Chondrocyte (in vitro differentiated cells): ENCODE measurements at regions not wholly inside any gene's neighbourhood (a gene's known extent, or its start where the extent isn't known, plus 50 kb on each side); places are given as distances from the start of the nearest gene placed in this dataset.

Experiments used
- DNase-seq: peaks from one replicate; pipeline ENCODE4 v3.0.0; 2021; ENCODE audit warnings: mixed read lengths, low spot score
- H3K27ac Mint-ChIP-seq: one replicate; pipeline ENCODE4 v1.8.0; 2021; ENCODE audit warnings: mild to moderate bottlenecking, moderate library complexity, mixed read lengths; ENCODE audit not compliant: unreplicated experiment
- H3K27me3 Mint-ChIP-seq: 2 replicates; pipeline ENCODE4 v1.8.0; 2021; ENCODE audit warnings: low read depth, mixed read lengths
- H3K36me3 Mint-ChIP-seq: 2 replicates; pipeline ENCODE4 v1.8.0; 2021; ENCODE audit warnings: low read depth, mixed read lengths
- H3K4me1 Mint-ChIP-seq: 2 replicates; pipeline ENCODE4 v1.8.0; 2021; ENCODE audit warnings: low read depth, mild to moderate bottlenecking, mixed read lengths
- H3K4me3 Mint-ChIP-seq: one replicate; pipeline ENCODE4 v1.8.0; 2021; ENCODE audit warnings: mild to moderate bottlenecking, moderate library complexity, mixed read lengths; ENCODE audit not compliant: unreplicated experiment
- H3K9me3 Mint-ChIP-seq: 2 replicates; pipeline ENCODE4 v1.8.0; 2021; ENCODE audit warnings: low read depth, mixed read lengths
- CTCF ChIP-seq: fragments of 200-600 bp; sonication (generic); IDR thresholded peaks from 2 replicates; pipeline ENCODE4 v1.5.0; 2021; ENCODE audit warnings: antibody characterized with exemption, mild to moderate bottlenecking, moderate library complexity

- peaks cover 2% of the 10 kb centered on the region for H3K36me3 Mint-ChIP-seq
- peaks cover 46% of the 10 kb centered on the region for H3K27me3 Mint-ChIP-seq
- H3K4me3 Mint-ChIP-seq = no peak overlapping the region
- peaks cover 14% of the 10 kb centered on the region for H3K9me3 Mint-ChIP-seq
- no peaks in the 10 kb centered on the region for H3K4me1 Mint-ChIP-seq
- no peak for TF ChIP-seq CTCF
- DNase-seq = no peak
- no peak overlapping the region for H3K27ac Mint-ChIP-seq
These were observed 56.7 kb upstream of the PRR23C start for GRCh38 chr3:139101396-139101795.

- H3K4me1 Mint-ChIP-seq = no peaks in the 10 kb centered on the region
- no peak for DNase-seq
- peaks cover 43% of the 10 kb centered on the region for H3K27me3 Mint-ChIP-seq
- peaks cover 2% of the 10 kb centered on the region for H3K36me3 Mint-ChIP-seq
- H3K9me3 Mint-ChIP-seq = peaks cover 3% of the 10 kb centered on the region
- no peak for TF ChIP-seq CTCF
- H3K27ac Mint-ChIP-seq = no peak overlapping the region
- no peak overlapping the region for H3K4me3 Mint-ChIP-seq
These were observed 58.8 kb upstream of the PRR23C start for GRCh38 chr3:139103484-139103883.

- Mint-ChIP-seq H3K36me3 (no peaks in the 10 kb centered on the region), H3K27ac (no peak overlapping the region)
These were observed 59.4 kb upstream of the PRR23C start for GRCh38 chr3:139104062-139104461.

GRCh38 chr3:139105154-139105702 lies 60.5 kb upstream of the PRR23C start:
- no peak overlapping the region for H3K27ac Mint-ChIP-seq
- no peaks in the 10 kb centered on the region for H3K4me1 Mint-ChIP-seq

More at GRCh38 chr3:139104062-139104461, 59.4 kb upstream of the PRR23C start:
- Mint-ChIP-seq H3K27me3 (peaks cover 42% of the 10 kb centered on the region), H3K4me3 (no peak overlapping the region), H3K9me3 (no peaks in the 10 kb centered on the region), H3K4me1 (no peaks in the 10 kb centered on the region)
- DNase-seq = no peak
- no peak for TF ChIP-seq CTCF

More at GRCh38 chr3:139105154-139105702, 60.5 kb upstream of the PRR23C start:
- no peak overlapping the region for H3K4me3 Mint-ChIP-seq
- H3K27me3 Mint-ChIP-seq = peaks cover 39% of the 10 kb centered on the region
- DNase-seq = no peak
- no peaks in the 10 kb centered on the region for H3K9me3 Mint-ChIP-seq
- TF ChIP-seq CTCF = no peak
- H3K36me3 Mint-ChIP-seq = no peaks in the 10 kb centered on the region
